Kidney glomerular epithelial cell (primary cell): ENCODE measurements at regions not wholly inside any gene's neighbourhood (a gene's known extent, or its start where the extent isn't known, plus 50 kb on each side); places are given as distances from the start of the nearest gene placed in this dataset.
"Not testable (repeated sequence)": the region's sequence is repeated elsewhere in the genome, so short reads cannot be mapped to it uniquely, and the experiment has no call there.

Experiments
- DNase-seq: peaks from one replicate; lab custom pipeline; 2025; lab: John Stamatoyannopoulos, UW

- no peak for DNase-seq
Measured at GRCh38 chr6:76533661-76534060, 461.2 kb upstream of the IMPG1 start.

GRCh38 chr6:76532647-76533046 is 460.2 kb upstream of the IMPG1 start:
- no peak for DNase-seq

GRCh38 chr6:76518443-76518842 is 446.0 kb upstream of the IMPG1 start:
- no peak for DNase-seq

GRCh38 chr6:76516924-76517323 is 444.5 kb upstream of the IMPG1 start:
- DNase-seq, result no peak

- DNase-seq, result no peak
Measured at GRCh38 chr6:76510489-76510888, 438.0 kb upstream of the IMPG1 start.

- no peak for DNase-seq
Measured at GRCh38 chr6:76509397-76509796, 436.9 kb upstream of the IMPG1 start.

GRCh38 chr6:76506808-76507207 is 434.3 kb upstream of the IMPG1 start:
- no peak for DNase-seq

- no peak for DNase-seq
Measured at GRCh38 chr6:76495909-76496308, 423.4 kb upstream of the IMPG1 start.

- not testable (repeated sequence) for DNase-seq
Measured at GRCh38 chr6:76491376-76491775, 418.9 kb upstream of the IMPG1 start.

GRCh38 chr6:76490456-76490855 is 418.0 kb upstream of the IMPG1 start:
- DNase-seq, result no peak

- no peak for DNase-seq
Measured at GRCh38 chr6:76481101-76481500, 408.6 kb upstream of the IMPG1 start.

GRCh38 chr6:76472858-76473257 is 400.4 kb upstream of the IMPG1 start:
- DNase-seq, result no peak

GRCh38 chr6:76466286-76466685 is 393.8 kb upstream of the IMPG1 start:
- no peak for DNase-seq

GRCh38 chr6:76465410-76465809 is 392.9 kb upstream of the IMPG1 start:
- DNase-seq, result no peak

GRCh38 chr6:76453270-76453669 is 380.8 kb upstream of the IMPG1 start:
- DNase-seq, result no peak

GRCh38 chr6:76451926-76452709 is 379.7 kb upstream of the IMPG1 start:
- DNase-seq, result no peak

- no peak for DNase-seq
Measured at GRCh38 chr6:76448109-76448508, 375.6 kb upstream of the IMPG1 start.

GRCh38 chr6:76441875-76442274 is 369.4 kb upstream of the IMPG1 start:
- no peak for DNase-seq

GRCh38 chr6:76439811-76440210 is 367.3 kb upstream of the IMPG1 start:
- no peak for DNase-seq

- no peak for DNase-seq
Measured at GRCh38 chr6:76438768-76439167, 366.3 kb upstream of the IMPG1 start.

GRCh38 chr6:76435174-76435573 is 362.7 kb upstream of the IMPG1 start:
- no peak for DNase-seq

- DNase-seq, result no peak
Measured at GRCh38 chr6:76422511-76423213, 350.2 kb upstream of the IMPG1 start.

GRCh38 chr6:76420094-76420493 is 347.6 kb upstream of the IMPG1 start:
- DNase-seq, result no peak
